Loucy (cell line): ENCODE measurements at regions not wholly inside any gene's neighbourhood (a gene's known extent, or its start where the extent isn't known, plus 50 kb on each side); places are given as distances from the start of the nearest gene placed in this dataset.

Source experiments
- H2AFZ ChIP-seq: fragments of 200-600 bp; sonication (generic); 2 replicates; pipeline ENCODE4 v1.6.0; 2016; ENCODE audit warnings: antibody characterized with exemption, mild to moderate bottlenecking, low read length, moderate library complexity
- H3F3A ChIP-seq: fragments of 200-600 bp; 2 replicates; pipeline ENCODE4 v1.6.0; 2016; ENCODE audit warnings: antibody characterized with exemption, low read depth, mild to moderate bottlenecking
- H3K27me3 ChIP-seq: fragments of 200-600 bp; sonication (generic); 2 replicates; pipeline ENCODE4 v1.6.1; 2014; ENCODE audit warnings: low read length, mild to moderate bottlenecking; ENCODE audit not compliant: insufficient read depth, poor library complexity, severe bottlenecking
- H3K36me3 ChIP-seq: fragments of 200-600 bp; sonication (generic); 2 replicates; pipeline ENCODE4 v1.6.1; 2016; ENCODE audit warnings: low read length; ENCODE audit not compliant: insufficient read depth
- H3K4me1 ChIP-seq: fragments of 200-600 bp; sonication (generic); 2 replicates; pipeline ENCODE4 v1.5.1; 2014; ENCODE audit warnings: low read length, mild to moderate bottlenecking; ENCODE audit not compliant: insufficient read depth, poor library complexity, severe bottlenecking
- H3K4me2 ChIP-seq: fragments of 200-600 bp; sonication (generic); 2 replicates; pipeline ENCODE4 v1.6.0; 2014; ENCODE audit warnings: antibody characterized with exemption, low read length, low read depth, mild to moderate bottlenecking; ENCODE audit not compliant: poor library complexity, severe bottlenecking
- H3K4me3 ChIP-seq: fragments of 200-600 bp; sonication (generic); 2 replicates; pipeline ENCODE4 v1.5.1; 2014; ENCODE audit warnings: low read length, mild to moderate bottlenecking, mixed read lengths; ENCODE audit not compliant: poor library complexity, severe bottlenecking
- H3K79me2 ChIP-seq: fragments of 200-600 bp; sonication (generic); 2 replicates; pipeline ENCODE4 v1.6.1; 2014; ENCODE audit warnings: low read length; ENCODE audit not compliant: insufficient read depth
- H3K9ac ChIP-seq: fragments of 200-600 bp; sonication (generic); 2 replicates; pipeline ENCODE4 v1.6.0; 2014; ENCODE audit warnings: mild to moderate bottlenecking, low read depth, low read length, moderate library complexity; ENCODE audit not compliant: poor library complexity, severe bottlenecking
- H3K9me2 ChIP-seq: fragments of 200-600 bp; sonication (generic); replicated peaks from 2 replicates; pipeline ENCODE4 v1.6.1; 2016; ENCODE audit warnings: low read depth, low read length, mixed read lengths
- H3K9me3 ChIP-seq: fragments of 200-600 bp; sonication (generic); 2 replicates; pipeline ENCODE4 v1.6.1; 2014; ENCODE audit warnings: mild to moderate bottlenecking, antibody characterized with exemption, low read length, low read depth; ENCODE audit not compliant: insufficient read depth
- H4K20me1 ChIP-seq: fragments of 200-600 bp; sonication (generic); 2 replicates; pipeline ENCODE4 v1.6.0; 2014; ENCODE audit warnings: antibody characterized with exemption, low read length, mild to moderate bottlenecking; ENCODE audit not compliant: insufficient read depth, poor library complexity, severe bottlenecking
- EZH2phosphoT487 ChIP-seq: fragments of 200-600 bp; IDR thresholded peaks from 2 replicates; pipeline ENCODE4 v1.6.1; 2018; ENCODE audit warnings: antibody characterized with exemption, mild to moderate bottlenecking, moderate library complexity, borderline replicate concordance
- TF ChIP-seq, protein P1 (sequence below): fragments of 200-600 bp; sonication (generic); conservative IDR thresholded peaks from 2 replicates; pipeline ENCODE4 v1.5.1; 2014; ENCODE audit warnings: mild to moderate bottlenecking, antibody characterized with exemption, low read length

DNA sequence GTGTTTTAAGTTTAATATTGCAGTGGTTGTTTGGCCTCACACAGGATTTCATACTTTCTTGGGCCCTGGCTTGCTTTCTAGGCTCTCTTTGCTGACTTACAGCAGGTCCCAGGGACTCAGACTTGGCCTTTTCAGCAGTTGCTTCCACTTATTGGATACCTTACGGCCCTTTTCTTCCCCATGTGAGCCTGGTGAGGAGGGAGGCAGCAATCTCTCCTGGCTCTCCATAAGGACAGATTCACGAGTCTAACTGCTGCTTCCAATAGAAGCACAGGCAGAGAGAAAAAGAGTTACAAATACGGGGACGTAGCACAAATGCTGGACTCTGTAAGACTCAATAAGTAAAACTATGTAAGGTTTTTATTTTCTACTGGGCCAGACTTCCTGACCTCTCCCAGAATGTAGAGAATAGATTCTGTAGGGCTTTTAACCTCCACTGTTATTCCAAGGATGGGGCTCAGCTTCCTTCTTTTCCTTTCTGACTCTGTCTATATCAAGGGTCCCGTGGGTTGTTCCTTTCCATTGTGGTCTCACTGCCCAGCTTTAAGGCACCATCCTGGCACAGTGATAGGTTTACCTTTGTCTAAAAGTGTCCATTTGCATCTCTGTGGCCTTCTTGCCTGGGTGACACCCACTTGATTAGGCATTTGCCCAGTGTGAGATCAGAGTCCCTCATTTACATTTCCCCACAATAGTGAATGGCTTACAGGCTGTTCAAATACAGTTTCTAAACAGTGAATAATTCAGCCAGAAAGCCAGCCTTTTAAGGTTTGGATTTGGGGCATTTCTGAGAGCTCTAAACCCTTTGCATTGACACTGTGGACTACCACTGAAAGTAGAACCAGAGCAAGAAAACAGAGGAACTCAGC is 92.8 kb downstream of the RASSF10 start:
- H3K4me2 ChIP-seq: no peak overlapping the region
- H3K27me3 ChIP-seq: peaks cover 3% of the 10 kb centered on the region
- TF ChIP-seq, protein P1, sequence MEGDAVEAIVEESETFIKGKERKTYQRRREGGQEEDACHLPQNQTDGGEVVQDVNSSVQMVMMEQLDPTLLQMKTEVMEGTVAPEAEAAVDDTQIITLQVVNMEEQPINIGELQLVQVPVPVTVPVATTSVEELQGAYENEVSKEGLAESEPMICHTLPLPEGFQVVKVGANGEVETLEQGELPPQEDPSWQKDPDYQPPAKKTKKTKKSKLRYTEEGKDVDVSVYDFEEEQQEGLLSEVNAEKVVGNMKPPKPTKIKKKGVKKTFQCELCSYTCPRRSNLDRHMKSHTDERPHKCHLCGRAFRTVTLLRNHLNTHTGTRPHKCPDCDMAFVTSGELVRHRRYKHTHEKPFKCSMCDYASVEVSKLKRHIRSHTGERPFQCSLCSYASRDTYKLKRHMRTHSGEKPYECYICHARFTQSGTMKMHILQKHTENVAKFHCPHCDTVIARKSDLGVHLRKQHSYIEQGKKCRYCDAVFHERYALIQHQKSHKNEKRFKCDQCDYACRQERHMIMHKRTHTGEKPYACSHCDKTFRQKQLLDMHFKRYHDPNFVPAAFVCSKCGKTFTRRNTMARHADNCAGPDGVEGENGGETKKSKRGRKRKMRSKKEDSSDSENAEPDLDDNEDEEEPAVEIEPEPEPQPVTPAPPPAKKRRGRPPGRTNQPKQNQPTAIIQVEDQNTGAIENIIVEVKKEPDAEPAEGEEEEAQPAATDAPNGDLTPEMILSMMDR: no peak
- TF ChIP-seq EZH2phosphoT487: no peak
- no peaks in the 10 kb centered on the region for H3K36me3 ChIP-seq
- H3K4me1 ChIP-seq: peaks cover 19% of the 10 kb centered on the region
- H3K9me3 ChIP-seq: no peaks in the 10 kb centered on the region
- no peaks in the 10 kb centered on the region for H3K9me2 ChIP-seq
- H3K9ac ChIP-seq: no peak overlapping the region
- no peaks in the 10 kb centered on the region for H4K20me1 ChIP-seq
- no peaks in the 10 kb centered on the region for H3K79me2 ChIP-seq
- H3F3A ChIP-seq: no peaks in the 10 kb centered on the region
- no peak overlapping the region for H2AFZ ChIP-seq
- no peak overlapping the region for H3K4me3 ChIP-seq

DNA sequence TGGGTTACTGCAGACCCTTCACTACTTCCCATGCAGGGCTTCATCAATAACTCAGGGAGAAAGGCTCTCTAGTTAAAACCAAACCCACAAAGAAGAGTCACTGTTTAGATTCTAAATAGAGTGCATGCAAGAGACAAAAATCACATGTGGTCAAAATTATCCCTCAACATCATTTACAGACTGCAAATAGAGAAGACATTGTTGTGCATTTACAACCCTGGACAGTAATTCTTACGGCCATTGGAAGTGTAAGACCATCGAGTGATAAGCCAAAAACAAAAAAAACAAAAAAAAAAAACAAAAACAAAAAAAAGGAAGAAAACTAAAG is 93.4 kb downstream of the RASSF10 start:
- Histone ChIP-seq H3K4me1 (peaks cover 19% of the 10 kb centered on the region), H3K4me3 (no peak overlapping the region), H3K9ac (no peak overlapping the region), H3F3A (no peaks in the 10 kb centered on the region), H4K20me1 (no peaks in the 10 kb centered on the region), H2AFZ (no peak overlapping the region), H3K9me3 (no peaks in the 10 kb centered on the region), H3K27me3 (peaks cover 3% of the 10 kb centered on the region), H3K4me2 (no peak overlapping the region), H3K9me2 (no peaks in the 10 kb centered on the region), H3K36me3 (no peaks in the 10 kb centered on the region), H3K79me2 (no peaks in the 10 kb centered on the region)
- TF ChIP-seq, protein P1: no peak
- TF ChIP-seq EZH2phosphoT487: no peak

DNA sequence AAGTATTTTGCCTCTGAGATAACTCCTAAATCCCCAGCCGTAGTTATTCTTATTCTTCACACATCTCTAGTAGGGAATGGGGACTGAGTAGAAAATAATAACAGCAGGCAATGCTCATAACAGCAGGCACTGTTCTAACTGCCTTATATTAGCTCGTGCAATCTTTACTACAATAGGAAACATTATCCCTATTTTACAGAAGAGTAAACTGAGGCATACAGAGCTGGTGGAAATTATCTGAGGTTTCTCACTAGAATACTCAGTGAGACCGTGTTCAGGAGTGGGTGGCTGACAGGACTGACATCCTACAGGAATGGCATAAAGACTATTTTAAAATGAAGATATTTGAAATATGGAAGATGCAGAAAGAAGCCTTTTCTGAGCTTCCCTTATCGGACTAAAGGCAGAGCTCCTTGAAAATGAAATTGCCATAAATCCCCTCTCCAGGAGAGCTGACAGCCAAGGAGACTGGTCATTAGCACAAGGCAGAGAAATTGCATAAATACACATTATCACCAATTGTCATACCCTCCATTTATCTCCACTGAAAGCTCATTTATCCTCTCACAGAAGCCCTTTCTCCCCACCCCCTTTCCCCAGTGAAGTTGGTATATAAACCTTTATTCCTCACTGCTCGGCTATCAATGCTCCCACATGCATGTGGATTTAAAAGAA is 93.9 kb downstream of the RASSF10 start:
- no peaks in the 10 kb centered on the region for H4K20me1 ChIP-seq
- no peak overlapping the region for H3K9ac ChIP-seq
- no peaks in the 10 kb centered on the region for H3K9me2 ChIP-seq
- H2AFZ ChIP-seq: no peak overlapping the region
- no peaks in the 10 kb centered on the region for H3K36me3 ChIP-seq
- H3K79me2 ChIP-seq: no peaks in the 10 kb centered on the region
- H3K4me3 ChIP-seq: no peak overlapping the region
- H3K9me3 ChIP-seq: no peaks in the 10 kb centered on the region
- H3K27me3 ChIP-seq: peaks cover 3% of the 10 kb centered on the region
- H3K4me2 ChIP-seq: no peak overlapping the region
- TF ChIP-seq, protein P1: no peak
- no peak for TF ChIP-seq EZH2phosphoT487
- H3F3A ChIP-seq: no peaks in the 10 kb centered on the region
- peaks cover 19% of the 10 kb centered on the region for H3K4me1 ChIP-seq
